ENCODE measurements at regions not wholly inside any gene's neighbourhood (a gene's known extent, or its start where the extent isn't known, plus 50 kb on each side); places are given as distances from the start of the nearest gene placed in this dataset.

DNA sequence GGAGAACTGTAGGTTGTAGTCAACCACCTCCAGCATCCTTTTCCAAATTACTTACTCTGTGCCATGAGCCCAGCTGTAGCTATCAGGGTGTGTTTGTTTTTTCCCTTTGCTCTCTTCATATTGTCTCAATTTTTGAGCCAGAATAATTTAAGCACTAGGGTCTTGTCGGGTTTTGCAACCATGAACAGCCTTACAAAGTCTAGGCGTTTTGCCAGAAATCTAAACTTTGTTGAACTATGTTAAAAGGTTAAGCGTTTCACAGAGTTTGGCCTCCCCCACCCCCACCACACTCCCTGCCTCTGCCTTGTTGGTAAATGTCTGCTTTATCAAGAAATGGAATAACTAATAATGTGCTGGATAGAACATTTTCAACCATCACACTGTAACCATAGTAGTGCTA lies 190.6 kb upstream of the TTC29 start:
- TF ChIP-seq, protein P1, sequence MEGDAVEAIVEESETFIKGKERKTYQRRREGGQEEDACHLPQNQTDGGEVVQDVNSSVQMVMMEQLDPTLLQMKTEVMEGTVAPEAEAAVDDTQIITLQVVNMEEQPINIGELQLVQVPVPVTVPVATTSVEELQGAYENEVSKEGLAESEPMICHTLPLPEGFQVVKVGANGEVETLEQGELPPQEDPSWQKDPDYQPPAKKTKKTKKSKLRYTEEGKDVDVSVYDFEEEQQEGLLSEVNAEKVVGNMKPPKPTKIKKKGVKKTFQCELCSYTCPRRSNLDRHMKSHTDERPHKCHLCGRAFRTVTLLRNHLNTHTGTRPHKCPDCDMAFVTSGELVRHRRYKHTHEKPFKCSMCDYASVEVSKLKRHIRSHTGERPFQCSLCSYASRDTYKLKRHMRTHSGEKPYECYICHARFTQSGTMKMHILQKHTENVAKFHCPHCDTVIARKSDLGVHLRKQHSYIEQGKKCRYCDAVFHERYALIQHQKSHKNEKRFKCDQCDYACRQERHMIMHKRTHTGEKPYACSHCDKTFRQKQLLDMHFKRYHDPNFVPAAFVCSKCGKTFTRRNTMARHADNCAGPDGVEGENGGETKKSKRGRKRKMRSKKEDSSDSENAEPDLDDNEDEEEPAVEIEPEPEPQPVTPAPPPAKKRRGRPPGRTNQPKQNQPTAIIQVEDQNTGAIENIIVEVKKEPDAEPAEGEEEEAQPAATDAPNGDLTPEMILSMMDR (IDR thresholded peaks at IDR 0.05; ENCODE audit: poor library complexity): no peak
- TF ChIP-seq EZH2 (IDR thresholded peaks at IDR 0.05; ENCODE audit: borderline replicate concordance): no peak
